ENCODE measurements at regions not wholly inside any gene's neighbourhood (a gene's known extent, or its start where the extent isn't known, plus 50 kb on each side); places are given as distances from the start of the nearest gene placed in this dataset.
"Not testable (repeated sequence)": the region's sequence is repeated elsewhere in the genome, so short reads cannot be mapped to it uniquely, and the experiment has no call there.

- H3K27me3 ChIP-seq (ENCODE audit: control insufficient read depth in 1 of 2, insufficient read depth in 2 of 2, low read length in 2 of 2); H3K4me1 ChIP-seq (ENCODE audit: insufficient read depth, low read length); H3K9ac ChIP-seq (ENCODE audit: insufficient read depth, low read depth, low read length); H3K36me3 ChIP-seq (replicated peaks in 1 of 2; ENCODE audit: control insufficient read depth in 1 of 2, insufficient read depth in 2 of 2, low read length in 2 of 2); intact Hi-C loops (cut with micrococcal nuclease; ENCODE audit: unreplicated experiment); DNase-seq (ENCODE audit: low spot score); FAIRE-seq; H3K4me2 ChIP-seq (ENCODE audit: low read depth, low read length); H4K20me1 ChIP-seq (ENCODE audit: insufficient read depth, low read length); CTCF ChIA-PET (ENCODE audit: low intra/inter-chr PET ratio, low total read pairs); in situ Hi-C loops (cut with HindIII; ENCODE audit: extremely low pct_ligation_motif_present, low pct_unique_long_range_greater_than_20kb); BruUV-seq (replicated peaks); H3K79me2 ChIP-seq (ENCODE audit: insufficient read depth, low read length); H3K9me3 ChIP-seq (ENCODE audit: low read length); POLR2A ChIA-PET; H2AFZ ChIP-seq (ENCODE audit: low read length); H3K4me3 ChIP-seq (replicated peaks in 1 of 3; ENCODE audit: insufficient read depth in 1 of 3, low read depth in 2 of 3, low read length in 3 of 3); H3K27ac ChIP-seq (ENCODE audit: extremely low read length, insufficient read depth, low read length): not testable (repeated sequence)
- TF ChIP-seq STAG1 (CRISPR knock-in tag; IDR thresholded peaks at IDR 0.05) (peak; percentile 56), CTCF (CRISPR knock-in tag; IDR thresholded peaks at IDR 0.05) (peak; percentile 52)
- 6% methylated on average over 2 of the region's 5 CpGs for WGBS (ENCODE audit: low lambda C conversion rate)
- peak; percentile 75 for ATAC-seq
Measured at GRCh38 chr9:42759320-42759719, 575.9 kb downstream of the SPATA31A6 start.

- POLR2A ChIA-PET; CTCF ChIA-PET (ENCODE audit: low intra/inter-chr PET ratio, low total read pairs); BruUV-seq (replicated peaks); H3K79me2 ChIP-seq (ENCODE audit: insufficient read depth, low read length); H3K27me3 ChIP-seq (ENCODE audit: control insufficient read depth in 1 of 2, insufficient read depth in 2 of 2, low read length in 2 of 2); H3K4me1 ChIP-seq (ENCODE audit: insufficient read depth, low read length); H3K36me3 ChIP-seq (replicated peaks in 1 of 2; ENCODE audit: control insufficient read depth in 1 of 2, insufficient read depth in 2 of 2, low read length in 2 of 2); H3K9ac ChIP-seq (ENCODE audit: insufficient read depth, low read depth, low read length); DNase-seq (ENCODE audit: low spot score); in situ Hi-C loops (cut with HindIII; ENCODE audit: extremely low pct_ligation_motif_present, low pct_unique_long_range_greater_than_20kb); H2AFZ ChIP-seq (ENCODE audit: low read length); H3K4me3 ChIP-seq (replicated peaks in 1 of 3; ENCODE audit: insufficient read depth in 1 of 3, low read depth in 2 of 3, low read length in 3 of 3); FAIRE-seq; intact Hi-C loops (cut with micrococcal nuclease; ENCODE audit: unreplicated experiment); ATAC-seq; H3K9me3 ChIP-seq (ENCODE audit: low read length); H3K4me2 ChIP-seq (ENCODE audit: low read depth, low read length); H3K27ac ChIP-seq (ENCODE audit: extremely low read length, insufficient read depth, low read length); H4K20me1 ChIP-seq (ENCODE audit: insufficient read depth, low read length): not testable (repeated sequence)
- 0% methylated on average over 3 of the region's 4 CpGs for WGBS (ENCODE audit: low lambda C conversion rate)
Measured at GRCh38 chr9:42782201-42782600, 598.7 kb downstream of the SPATA31A6 start.

GRCh38 chr9:42792725-42793124 lies 609.3 kb downstream of the SPATA31A6 start:
- WGBS (ENCODE audit: low lambda C conversion rate): 36% methylated on average over 13 of the region's 16 CpGs
- H3K79me2 ChIP-seq (ENCODE audit: insufficient read depth, low read length); ATAC-seq; POLR2A ChIA-PET; H4K20me1 ChIP-seq (ENCODE audit: insufficient read depth, low read length); DNase-seq (ENCODE audit: low spot score); H3K4me2 ChIP-seq (ENCODE audit: low read depth, low read length); FAIRE-seq; intact Hi-C loops (cut with micrococcal nuclease; ENCODE audit: unreplicated experiment); H3K9me3 ChIP-seq (ENCODE audit: low read length); H3K27me3 ChIP-seq (ENCODE audit: control insufficient read depth in 1 of 2, insufficient read depth in 2 of 2, low read length in 2 of 2); H3K4me3 ChIP-seq (replicated peaks in 1 of 3; ENCODE audit: insufficient read depth in 1 of 3, low read depth in 2 of 3, low read length in 3 of 3); BruUV-seq (replicated peaks); H3K9ac ChIP-seq (ENCODE audit: insufficient read depth, low read depth, low read length); H3K36me3 ChIP-seq (replicated peaks in 1 of 2; ENCODE audit: control insufficient read depth in 1 of 2, insufficient read depth in 2 of 2, low read length in 2 of 2); in situ Hi-C loops (cut with HindIII; ENCODE audit: extremely low pct_ligation_motif_present, low pct_unique_long_range_greater_than_20kb); H3K4me1 ChIP-seq (ENCODE audit: insufficient read depth, low read length); CTCF ChIA-PET (ENCODE audit: low intra/inter-chr PET ratio, low total read pairs); H2AFZ ChIP-seq (ENCODE audit: low read length); H3K27ac ChIP-seq (ENCODE audit: extremely low read length, insufficient read depth, low read length): not testable (repeated sequence)
